Bronchial epithelial cell (primary cell): ENCODE measurements at regions not wholly inside any gene's neighbourhood (a gene's known extent, or its start where the extent isn't known, plus 50 kb on each side); places are given as distances from the start of the nearest gene placed in this dataset.

Experiments used
- DNase-seq: peaks from one replicate; pipeline ENCODE4 v3.0.0-alpha.2; 2010; ENCODE audit warnings: low read depth
- FAIRE-seq: peaks from 2 replicates; lab custom pipeline; 2011; peaks lifted over from hg19 to GRCh38; lab: Jason Lieb, UNC
- H3K27me3 ChIP-seq: 2 replicates; pipeline ENCODE4 v1.5.1; 2011; ENCODE audit warnings: low read length; ENCODE audit not compliant: control insufficient read depth, insufficient read depth
- H3K36me3 ChIP-seq: 2 replicates; pipeline ENCODE4 v1.5.1; 2011; ENCODE audit warnings: low read length; ENCODE audit not compliant: control insufficient read depth, insufficient read depth
- H3K4me3 ChIP-seq: 2 replicates; pipeline ENCODE4 v1.5.1; 2011; ENCODE audit warnings: mild to moderate bottlenecking, low read depth, low read length, control low read depth
- CTCF ChIP-seq: IDR thresholded peaks from 2 replicates; pipeline ENCODE4 v1.5.1; 2011; ENCODE audit warnings: mild to moderate bottlenecking, moderate library complexity, low read length, control low read depth, inconsistent platforms; ENCODE audit not compliant: insufficient read depth, severe bottlenecking

- no peaks in the 10 kb centered on the region for H3K36me3 ChIP-seq
- no peaks in the 10 kb centered on the region for H3K27me3 ChIP-seq
- no peak for TF ChIP-seq CTCF
- no peak for DNase-seq
- FAIRE-seq, result no peak
- no peak overlapping the region for H3K4me3 ChIP-seq
These were observed 66.2 kb upstream of the SALL3 start for GRCh38 chr18:78913395-78913794.

- H3K27me3 ChIP-seq, result no peaks in the 10 kb centered on the region
- no peaks in the 10 kb centered on the region for H3K36me3 ChIP-seq
- FAIRE-seq, result no peak
- TF ChIP-seq CTCF, result no peak
- DNase-seq, result no peak
- H3K4me3 ChIP-seq, result no peak overlapping the region
These were observed 65.8 kb upstream of the SALL3 start for GRCh38 chr18:78913830-78914231.

- Histone ChIP-seq H3K36me3 (no peaks in the 10 kb centered on the region), H3K4me3 (no peak overlapping the region), H3K27me3 (no peaks in the 10 kb centered on the region)
- DNase-seq, result no peak
- FAIRE-seq, result no peak
- TF ChIP-seq CTCF, result no peak
These were observed 65.2 kb upstream of the SALL3 start for GRCh38 chr18:78914249-78914935.

GRCh38 chr18:78915446-78916008 lies 64.1 kb upstream of the SALL3 start:
- no peak for TF ChIP-seq CTCF
- H3K27me3 ChIP-seq, result no peaks in the 10 kb centered on the region
- DNase-seq, result no peak
- FAIRE-seq, result no peak
- no peaks in the 10 kb centered on the region for H3K36me3 ChIP-seq
- no peak overlapping the region for H3K4me3 ChIP-seq

GRCh38 chr18:78918707-78919106 lies 60.9 kb upstream of the SALL3 start:
- no peaks in the 10 kb centered on the region for H3K36me3 ChIP-seq
- FAIRE-seq, result no peak
- no peak for TF ChIP-seq CTCF
- no peaks in the 10 kb centered on the region for H3K27me3 ChIP-seq
- DNase-seq, result no peak
- no peak overlapping the region for H3K4me3 ChIP-seq
